ENCODE measurements at regions not wholly inside any gene's neighbourhood (a gene's known extent, or its start where the extent isn't known, plus 50 kb on each side); places are given as distances from the start of the nearest gene placed in this dataset.

GRCh38 chr14:65277580-65278270 is 134.8 kb upstream of the FUT8 start:
- no peaks in the 10 kb centered on the region for H3K27me3 ChIP-seq (ENCODE audit: control insufficient read depth in 2 of 2, insufficient read depth in 2 of 2, low read length in 2 of 2)
- no peaks in the 10 kb centered on the region for H3K9me3 ChIP-seq (ENCODE audit: control insufficient read depth in 2 of 2, low read length in 2 of 2)
- H3K4me3 ChIP-seq (ENCODE audit: low read length in 2 of 2), result no peak overlapping the region
- H3K9ac ChIP-seq (ENCODE audit: low read depth in 1 of 2, low read length in 2 of 2), result no peak overlapping the region
- no peak overlapping the region for H3K27ac ChIP-seq (ENCODE audit: low read depth in 2 of 2, low read length in 2 of 2)
- peaks cover 2 to 3% of the 10 kb centered on the region in 2 donors for H3K4me1 ChIP-seq (ENCODE audit: control insufficient read depth in 2 of 2, insufficient read depth in 2 of 2, low read length in 2 of 2)
- no peaks in the 10 kb centered on the region for H3K36me3 ChIP-seq (ENCODE audit: control insufficient read depth in 2 of 2, insufficient read depth in 2 of 2, low read length in 2 of 2)

GRCh38 chr14:65278589-65278988 is 133.9 kb upstream of the FUT8 start:
- Histone ChIP-seq H3K4me1 (ENCODE audit: control insufficient read depth in 2 of 2, insufficient read depth in 2 of 2, low read length in 2 of 2) (peaks cover 2 to 9% of the 10 kb centered on the region in 2 donors), H3K36me3 (ENCODE audit: control insufficient read depth in 2 of 2, insufficient read depth in 2 of 2, low read length in 2 of 2) (no peaks in the 10 kb centered on the region), H3K27me3 (ENCODE audit: control insufficient read depth in 2 of 2, insufficient read depth in 2 of 2, low read length in 2 of 2) (no peaks in the 10 kb centered on the region), H3K4me3 (ENCODE audit: low read length in 2 of 2) (no peak overlapping the region), H3K9me3 (ENCODE audit: control insufficient read depth in 2 of 2, low read length in 2 of 2) (no peaks in the 10 kb centered on the region), H3K9ac (ENCODE audit: low read depth in 1 of 2, low read length in 2 of 2) (no peak overlapping the region), H3K27ac (ENCODE audit: low read depth in 2 of 2, low read length in 2 of 2) (no peak overlapping the region)

DNA sequence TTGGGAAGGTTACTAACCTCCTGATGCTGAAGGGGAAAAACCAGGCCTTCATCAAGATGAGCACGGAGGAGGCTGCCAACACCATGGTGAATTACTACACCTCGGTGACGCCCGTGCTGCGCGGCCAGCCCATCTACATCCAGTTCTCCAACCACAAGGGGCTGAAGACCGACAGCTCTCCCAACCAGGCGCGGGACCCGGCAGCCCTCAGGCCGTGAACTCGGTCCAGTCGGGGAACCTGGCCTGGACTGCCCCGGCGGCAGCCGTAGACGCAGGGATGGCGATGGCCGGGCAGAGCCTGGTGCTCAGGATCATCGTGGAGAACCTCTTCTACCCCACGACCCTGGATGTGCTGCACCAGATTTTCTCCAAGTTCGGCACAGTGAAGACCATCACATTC is 133.0 kb upstream of the FUT8 start:
- no peak overlapping the region for H3K4me3 ChIP-seq (ENCODE audit: low read length in 2 of 2)
- no peak overlapping the region for H3K27ac ChIP-seq (ENCODE audit: low read depth in 2 of 2, low read length in 2 of 2)
- no peaks in the 10 kb centered on the region for H3K27me3 ChIP-seq (ENCODE audit: control insufficient read depth in 2 of 2, insufficient read depth in 2 of 2, low read length in 2 of 2)
- peaks cover 2 to 9% of the 10 kb centered on the region in 2 donors for H3K4me1 ChIP-seq (ENCODE audit: control insufficient read depth in 2 of 2, insufficient read depth in 2 of 2, low read length in 2 of 2)
- no peaks in the 10 kb centered on the region for H3K9me3 ChIP-seq (ENCODE audit: control insufficient read depth in 2 of 2, low read length in 2 of 2)
- H3K36me3 ChIP-seq (ENCODE audit: control insufficient read depth in 2 of 2, insufficient read depth in 2 of 2, low read length in 2 of 2), result no peaks in the 10 kb centered on the region
- H3K9ac ChIP-seq (ENCODE audit: low read depth in 1 of 2, low read length in 2 of 2), result no peak overlapping the region

DNA sequence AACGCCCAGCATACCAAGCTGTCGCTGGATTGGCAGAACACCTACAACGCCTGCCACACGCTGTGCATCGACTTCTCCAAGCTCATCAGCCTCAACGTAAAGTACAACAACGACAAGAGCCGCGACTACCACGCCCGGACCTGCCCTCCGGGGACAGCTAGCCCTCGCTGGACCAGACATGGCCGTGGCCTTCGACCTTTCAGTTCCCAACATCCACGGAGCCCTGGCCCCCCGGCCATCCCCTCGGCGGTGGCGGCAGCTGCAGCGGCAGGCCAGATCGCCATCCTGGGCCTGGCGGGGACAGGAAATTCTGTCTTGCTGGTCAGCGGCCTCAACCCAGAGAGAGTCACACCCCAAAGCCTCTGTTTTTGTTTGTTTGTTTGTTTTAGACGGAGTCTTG is 132.6 kb upstream of the FUT8 start:
- no peak overlapping the region for H3K27ac ChIP-seq (ENCODE audit: low read depth in 2 of 2, low read length in 2 of 2)

GRCh38 chr14:65280653-65281052 is 131.9 kb upstream of the FUT8 start:
- H3K27me3 ChIP-seq (ENCODE audit: control insufficient read depth in 2 of 2, insufficient read depth in 2 of 2, low read length in 2 of 2), result no peaks in the 10 kb centered on the region
- no peak overlapping the region for H3K9ac ChIP-seq (ENCODE audit: low read depth in 1 of 2, low read length in 2 of 2)
- no peak overlapping the region for H3K27ac ChIP-seq (ENCODE audit: low read depth in 2 of 2, low read length in 2 of 2)
- peaks cover 2 to 9% of the 10 kb centered on the region in 2 donors for H3K4me1 ChIP-seq (ENCODE audit: control insufficient read depth in 2 of 2, insufficient read depth in 2 of 2, low read length in 2 of 2)
- H3K36me3 ChIP-seq (ENCODE audit: control insufficient read depth in 2 of 2, insufficient read depth in 2 of 2, low read length in 2 of 2), result no peaks in the 10 kb centered on the region
- no peaks in the 10 kb centered on the region for H3K9me3 ChIP-seq (ENCODE audit: control insufficient read depth in 2 of 2, low read length in 2 of 2)
- H3K4me3 ChIP-seq (ENCODE audit: low read length in 2 of 2), result no peak overlapping the region

More for the DNA sequence above, 132.6 kb upstream of the FUT8 start:
- Histone ChIP-seq H3K27me3 (ENCODE audit: control insufficient read depth in 2 of 2, insufficient read depth in 2 of 2, low read length in 2 of 2) (no peaks in the 10 kb centered on the region), H3K4me3 (ENCODE audit: low read length in 2 of 2) (no peak overlapping the region), H3K9ac (ENCODE audit: low read depth in 1 of 2, low read length in 2 of 2) (no peak overlapping the region), H3K9me3 (ENCODE audit: control insufficient read depth in 2 of 2, low read length in 2 of 2) (no peaks in the 10 kb centered on the region), H3K36me3 (ENCODE audit: control insufficient read depth in 2 of 2, insufficient read depth in 2 of 2, low read length in 2 of 2) (no peaks in the 10 kb centered on the region), H3K4me1 (ENCODE audit: control insufficient read depth in 2 of 2, insufficient read depth in 2 of 2, low read length in 2 of 2) (peaks cover 2 to 9% of the 10 kb centered on the region in 2 donors)

- Histone ChIP-seq H3K9me3 (ENCODE audit: control insufficient read depth in 2 of 2, low read length in 2 of 2) (no peaks in the 10 kb centered on the region), H3K27ac (ENCODE audit: low read depth in 2 of 2, low read length in 2 of 2) (peak overlapping the region; percentile 60 to 63), H3K4me1 (ENCODE audit: control insufficient read depth in 2 of 2, insufficient read depth in 2 of 2, low read length in 2 of 2) (peaks cover 2 to 9% of the 10 kb centered on the region in 2 donors), H3K9ac (ENCODE audit: low read depth in 1 of 2, low read length in 2 of 2) (no peak overlapping the region), H3K27me3 (ENCODE audit: control insufficient read depth in 2 of 2, insufficient read depth in 2 of 2, low read length in 2 of 2) (no peaks in the 10 kb centered on the region), H3K4me3 (ENCODE audit: low read length in 2 of 2) (peak overlapping the region; percentile 8 to 56), H3K36me3 (ENCODE audit: control insufficient read depth in 2 of 2, insufficient read depth in 2 of 2, low read length in 2 of 2) (no peaks in the 10 kb centered on the region)
Observed at GRCh38 chr14:65281991-65282895, 130.3 kb upstream of the FUT8 start.

- Histone ChIP-seq H3K27ac (ENCODE audit: low read depth in 2 of 2, low read length in 2 of 2) (peak overlapping the region; percentile 28 to 63), H3K4me3 (ENCODE audit: low read length in 2 of 2) (peak overlapping the region in 1 of 2 donors; percentile 56), H3K27me3 (ENCODE audit: control insufficient read depth in 2 of 2, insufficient read depth in 2 of 2, low read length in 2 of 2) (no peaks in the 10 kb centered on the region), H3K9me3 (ENCODE audit: control insufficient read depth in 2 of 2, low read length in 2 of 2) (no peaks in the 10 kb centered on the region), H3K4me1 (ENCODE audit: control insufficient read depth in 2 of 2, insufficient read depth in 2 of 2, low read length in 2 of 2) (peaks cover 2 to 13% of the 10 kb centered on the region in 2 donors), H3K36me3 (ENCODE audit: control insufficient read depth in 2 of 2, insufficient read depth in 2 of 2, low read length in 2 of 2) (no peaks in the 10 kb centered on the region), H3K9ac (ENCODE audit: low read depth in 1 of 2, low read length in 2 of 2) (no peak overlapping the region)
Observed at GRCh38 chr14:65282896-65283253, 129.7 kb upstream of the FUT8 start.

GRCh38 chr14:65286443-65286842 is 126.1 kb upstream of the FUT8 start:
- Histone ChIP-seq H3K27ac (ENCODE audit: low read depth in 2 of 2, low read length in 2 of 2) (no peak overlapping the region), H3K9ac (ENCODE audit: low read depth in 1 of 2, low read length in 2 of 2) (no peak overlapping the region), H3K9me3 (ENCODE audit: control insufficient read depth in 2 of 2, low read length in 2 of 2) (no peaks in the 10 kb centered on the region), H3K4me1 (ENCODE audit: control insufficient read depth in 2 of 2, insufficient read depth in 2 of 2, low read length in 2 of 2) (peaks cover 2 to 14% of the 10 kb centered on the region in 2 donors), H3K27me3 (ENCODE audit: control insufficient read depth in 2 of 2, insufficient read depth in 2 of 2, low read length in 2 of 2) (no peaks in the 10 kb centered on the region), H3K4me3 (ENCODE audit: low read length in 2 of 2) (no peak overlapping the region), H3K36me3 (ENCODE audit: control insufficient read depth in 2 of 2, insufficient read depth in 2 of 2, low read length in 2 of 2) (no peaks in the 10 kb centered on the region)

- Histone ChIP-seq H3K4me3 (ENCODE audit: low read length in 2 of 2) (no peak overlapping the region), H3K27me3 (ENCODE audit: control insufficient read depth in 2 of 2, insufficient read depth in 2 of 2, low read length in 2 of 2) (no peaks in the 10 kb centered on the region), H3K4me1 (ENCODE audit: control insufficient read depth in 2 of 2, insufficient read depth in 2 of 2, low read length in 2 of 2) (peaks cover 0 to 16% of the 10 kb centered on the region in 2 donors), H3K9me3 (ENCODE audit: control insufficient read depth in 2 of 2, low read length in 2 of 2) (no peaks in the 10 kb centered on the region), H3K36me3 (ENCODE audit: control insufficient read depth in 2 of 2, insufficient read depth in 2 of 2, low read length in 2 of 2) (no peaks in the 10 kb centered on the region), H3K9ac (ENCODE audit: low read depth in 1 of 2, low read length in 2 of 2) (peak overlapping the region in 1 of 2 donors; percentile 3), H3K27ac (ENCODE audit: low read depth in 2 of 2, low read length in 2 of 2) (peak overlapping the region; percentile 35 to 71)
Observed at GRCh38 chr14:65287264-65288131, 125.0 kb upstream of the FUT8 start.
